Ovary (tissue), 3 donors: ENCODE measurements at regions not wholly inside any gene's neighbourhood (a gene's known extent, or its start where the extent isn't known, plus 50 kb on each side); places are given as distances from the start of the nearest gene placed in this dataset.

Source experiments
- EP300 ChIP-seq: sonication (generic); formaldehyde crosslinking; IDR thresholded peaks from one replicate; pipeline ENCODE4 v1.6.1; 2017; ENCODE audit warnings: antibody characterized with exemption
- POLR2A ChIP-seq: fragments of 450-650 bp; IDR thresholded peaks from one replicate; pipeline ENCODE4 v1.6.1; 2017; ENCODE audit warnings: antibody characterized with exemption, mild to moderate bottlenecking, moderate library complexity
- TF ChIP-seq, protein P1 (sequence below), 3 donors: fragments of 450-650 bp in 2 of 3; fragments of 200-600 bp in 1 of 3; IDR thresholded peaks; one replicate each; pipeline versions ENCODE4 v1.5.1 to v1.8.0; 2016 to 2022; ENCODE audit warnings: antibody characterized with exemption in 3 of 3, mild to moderate bottlenecking in 1 of 3
- donor health status: DM: no; HTN: no; CAD: no.

GRCh38 chr3:104887069-104887468 lies 479.6 kb upstream of the ALCAM start:
- TF ChIP-seq, protein P1, sequence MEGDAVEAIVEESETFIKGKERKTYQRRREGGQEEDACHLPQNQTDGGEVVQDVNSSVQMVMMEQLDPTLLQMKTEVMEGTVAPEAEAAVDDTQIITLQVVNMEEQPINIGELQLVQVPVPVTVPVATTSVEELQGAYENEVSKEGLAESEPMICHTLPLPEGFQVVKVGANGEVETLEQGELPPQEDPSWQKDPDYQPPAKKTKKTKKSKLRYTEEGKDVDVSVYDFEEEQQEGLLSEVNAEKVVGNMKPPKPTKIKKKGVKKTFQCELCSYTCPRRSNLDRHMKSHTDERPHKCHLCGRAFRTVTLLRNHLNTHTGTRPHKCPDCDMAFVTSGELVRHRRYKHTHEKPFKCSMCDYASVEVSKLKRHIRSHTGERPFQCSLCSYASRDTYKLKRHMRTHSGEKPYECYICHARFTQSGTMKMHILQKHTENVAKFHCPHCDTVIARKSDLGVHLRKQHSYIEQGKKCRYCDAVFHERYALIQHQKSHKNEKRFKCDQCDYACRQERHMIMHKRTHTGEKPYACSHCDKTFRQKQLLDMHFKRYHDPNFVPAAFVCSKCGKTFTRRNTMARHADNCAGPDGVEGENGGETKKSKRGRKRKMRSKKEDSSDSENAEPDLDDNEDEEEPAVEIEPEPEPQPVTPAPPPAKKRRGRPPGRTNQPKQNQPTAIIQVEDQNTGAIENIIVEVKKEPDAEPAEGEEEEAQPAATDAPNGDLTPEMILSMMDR (IDR thresholded peaks at IDR 0.05), result no peak
- TF ChIP-seq EP300 (no peak), POLR2A (no peak)
